ENCODE measurements at regions not wholly inside any gene's neighbourhood (a gene's known extent, or its start where the extent isn't known, plus 50 kb on each side); places are given as distances from the start of the nearest gene placed in this dataset.

DNA sequence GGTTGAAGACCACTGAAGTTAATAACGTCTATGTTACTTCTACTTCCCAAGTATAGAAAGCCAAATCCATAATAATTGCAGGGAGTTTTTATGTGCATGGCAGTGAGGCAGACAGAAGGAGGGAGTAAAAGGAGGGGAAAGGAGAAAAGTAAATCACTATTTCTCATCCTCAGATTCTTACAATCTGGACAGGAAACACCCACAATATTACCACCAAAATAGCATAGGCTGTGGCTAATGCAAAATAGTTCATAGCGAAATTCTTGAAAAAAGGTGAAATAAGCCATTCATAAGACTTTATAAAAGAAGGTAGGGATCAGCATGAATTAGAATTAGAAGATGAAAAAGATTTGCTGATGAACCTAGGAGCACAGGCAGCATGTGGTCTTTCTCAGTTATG is 128.1 kb downstream of the KCNJ2 start:
- TF ChIP-seq, protein P1, sequence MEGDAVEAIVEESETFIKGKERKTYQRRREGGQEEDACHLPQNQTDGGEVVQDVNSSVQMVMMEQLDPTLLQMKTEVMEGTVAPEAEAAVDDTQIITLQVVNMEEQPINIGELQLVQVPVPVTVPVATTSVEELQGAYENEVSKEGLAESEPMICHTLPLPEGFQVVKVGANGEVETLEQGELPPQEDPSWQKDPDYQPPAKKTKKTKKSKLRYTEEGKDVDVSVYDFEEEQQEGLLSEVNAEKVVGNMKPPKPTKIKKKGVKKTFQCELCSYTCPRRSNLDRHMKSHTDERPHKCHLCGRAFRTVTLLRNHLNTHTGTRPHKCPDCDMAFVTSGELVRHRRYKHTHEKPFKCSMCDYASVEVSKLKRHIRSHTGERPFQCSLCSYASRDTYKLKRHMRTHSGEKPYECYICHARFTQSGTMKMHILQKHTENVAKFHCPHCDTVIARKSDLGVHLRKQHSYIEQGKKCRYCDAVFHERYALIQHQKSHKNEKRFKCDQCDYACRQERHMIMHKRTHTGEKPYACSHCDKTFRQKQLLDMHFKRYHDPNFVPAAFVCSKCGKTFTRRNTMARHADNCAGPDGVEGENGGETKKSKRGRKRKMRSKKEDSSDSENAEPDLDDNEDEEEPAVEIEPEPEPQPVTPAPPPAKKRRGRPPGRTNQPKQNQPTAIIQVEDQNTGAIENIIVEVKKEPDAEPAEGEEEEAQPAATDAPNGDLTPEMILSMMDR (IDR thresholded peaks at IDR 0.05), result no peak
- TF ChIP-seq POLR2A (IDR thresholded peaks at IDR 0.05), result no peak

Measured in uterus (tissue), 2 donors.